GM23338 (cell line): ENCODE measurements at regions not wholly inside any gene's neighbourhood (a gene's known extent, or its start where the extent isn't known, plus 50 kb on each side); places are given as distances from the start of the nearest gene placed in this dataset.
"Not testable (repeated sequence)": the region's sequence is repeated elsewhere in the genome, so short reads cannot be mapped to it uniquely, and the experiment has no call there.

Experiments used
- CREB1 ChIP-seq: fragments of 250-450 bp; sonication (Bioruptor Pico); IDR thresholded peaks from 2 replicates; pipeline ENCODE4 v1.5.0; 2020; ENCODE audit warnings: low read depth, mild to moderate bottlenecking, moderate library complexity
- EZH2 ChIP-seq: fragments of 200-600 bp; sonication (generic); IDR thresholded peaks from one replicate; pipeline ENCODE4 v1.8.0; 2017; ENCODE audit warnings: antibody characterized with exemption, mild to moderate bottlenecking, low read depth; ENCODE audit not compliant: unreplicated experiment
- EZH2phosphoT487 ChIP-seq: fragments of 200-600 bp; sonication (generic); IDR thresholded peaks from one replicate; pipeline ENCODE4 v1.8.1; 2018; ENCODE audit warnings: antibody characterized with exemption; ENCODE audit not compliant: unreplicated experiment
- JUNB ChIP-seq: IDR thresholded peaks from one replicate; pipeline ENCODE4 v1.6.1; 2016; ENCODE audit warnings: antibody characterized with exemption; ENCODE audit not compliant: unreplicated experiment
- POLR2AphosphoS5 ChIP-seq: IDR thresholded peaks from 2 replicates; pipeline ENCODE4 v1.6.1; 2016; ENCODE audit warnings: antibody characterized with exemption, low read depth
- STAT1 ChIP-seq: IDR thresholded peaks from one replicate; pipeline ENCODE4 v1.6.1; 2016; ENCODE audit warnings: antibody characterized with exemption; ENCODE audit not compliant: unreplicated experiment
- ZNF114 ChIP-seq: fragments of 250-450 bp; sonication (Bioruptor Pico); IDR thresholded peaks from 2 replicates; pipeline ENCODE4 v1.5.0; 2020; ENCODE audit warnings: mild to moderate bottlenecking, moderate library complexity
- ZNF331 ChIP-seq: fragments of 250-450 bp; sonication (Bioruptor Pico); IDR thresholded peaks from 2 replicates; pipeline ENCODE4 v1.5.0; 2020; ENCODE audit warnings: low read depth, mild to moderate bottlenecking, moderate library complexity
- TF ChIP-seq, protein P1 (sequence below), 2 experiments: fragments of 200-600 bp in 1 of 2; sonication (generic) in 1 of 2; conservative IDR thresholded peaks; 2 replicates each; pipeline versions ENCODE4 v1.5.1 to v1.6.1; 2016 to 2017; ENCODE audit warnings: antibody characterized with exemption in 2 of 2, low read depth in 2 of 2, mild to moderate bottlenecking in 2 of 2, moderate library complexity in 1 of 2
- TF ChIP-seq, protein P2 (sequence below): IDR thresholded peaks from 2 replicates; pipeline ENCODE4 v1.6.1; 2016; ENCODE audit warnings: antibody characterized with exemption
- TF ChIP-seq, protein P3 (sequence below): IDR thresholded peaks from one replicate; pipeline ENCODE4 v1.6.1; 2018; ENCODE audit warnings: antibody characterized with exemption; ENCODE audit not compliant: unreplicated experiment
- TF ChIP-seq, protein P4 (sequence below): fragments of 250-450 bp; sonication (Bioruptor Pico); IDR thresholded peaks from 2 replicates; pipeline ENCODE4 v1.5.0; 2020; ENCODE audit warnings: mild to moderate bottlenecking, moderate library complexity

DNA sequence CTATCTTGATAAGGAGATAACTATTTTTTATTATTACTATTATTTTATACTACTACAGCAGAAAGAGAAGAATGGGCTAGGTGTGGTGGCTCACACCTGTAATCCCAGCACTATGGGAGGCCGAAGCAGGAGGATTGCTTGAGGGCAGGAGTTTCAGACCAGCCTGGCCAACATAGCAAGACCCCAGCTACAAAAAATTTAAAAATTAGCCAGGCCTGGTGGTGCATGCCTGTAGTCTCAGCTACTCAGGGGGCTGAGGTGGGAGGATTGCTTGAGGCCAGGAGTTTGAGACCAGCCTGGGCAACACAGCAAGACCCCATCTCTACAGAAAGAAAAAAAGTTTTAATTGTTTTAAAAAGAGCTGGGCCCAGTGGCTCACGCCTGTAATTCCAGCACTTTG, 58.9 kb upstream of the CUX1 start:
- not testable (repeated sequence) for TF ChIP-seq POLR2AphosphoS5; EZH2; ZNF331 (CRISPR knock-in tag); EZH2phosphoT487; CREB1 (CRISPR knock-in tag); ZNF114 (CRISPR knock-in tag); JUNB; STAT1
- TF ChIP-seq, protein P1, sequence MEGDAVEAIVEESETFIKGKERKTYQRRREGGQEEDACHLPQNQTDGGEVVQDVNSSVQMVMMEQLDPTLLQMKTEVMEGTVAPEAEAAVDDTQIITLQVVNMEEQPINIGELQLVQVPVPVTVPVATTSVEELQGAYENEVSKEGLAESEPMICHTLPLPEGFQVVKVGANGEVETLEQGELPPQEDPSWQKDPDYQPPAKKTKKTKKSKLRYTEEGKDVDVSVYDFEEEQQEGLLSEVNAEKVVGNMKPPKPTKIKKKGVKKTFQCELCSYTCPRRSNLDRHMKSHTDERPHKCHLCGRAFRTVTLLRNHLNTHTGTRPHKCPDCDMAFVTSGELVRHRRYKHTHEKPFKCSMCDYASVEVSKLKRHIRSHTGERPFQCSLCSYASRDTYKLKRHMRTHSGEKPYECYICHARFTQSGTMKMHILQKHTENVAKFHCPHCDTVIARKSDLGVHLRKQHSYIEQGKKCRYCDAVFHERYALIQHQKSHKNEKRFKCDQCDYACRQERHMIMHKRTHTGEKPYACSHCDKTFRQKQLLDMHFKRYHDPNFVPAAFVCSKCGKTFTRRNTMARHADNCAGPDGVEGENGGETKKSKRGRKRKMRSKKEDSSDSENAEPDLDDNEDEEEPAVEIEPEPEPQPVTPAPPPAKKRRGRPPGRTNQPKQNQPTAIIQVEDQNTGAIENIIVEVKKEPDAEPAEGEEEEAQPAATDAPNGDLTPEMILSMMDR (conservative IDR thresholded peaks at IDR 0.05; ENCODE audit: low read depth in 2 of 2) = not testable (repeated sequence)
- TF ChIP-seq, protein P2, sequence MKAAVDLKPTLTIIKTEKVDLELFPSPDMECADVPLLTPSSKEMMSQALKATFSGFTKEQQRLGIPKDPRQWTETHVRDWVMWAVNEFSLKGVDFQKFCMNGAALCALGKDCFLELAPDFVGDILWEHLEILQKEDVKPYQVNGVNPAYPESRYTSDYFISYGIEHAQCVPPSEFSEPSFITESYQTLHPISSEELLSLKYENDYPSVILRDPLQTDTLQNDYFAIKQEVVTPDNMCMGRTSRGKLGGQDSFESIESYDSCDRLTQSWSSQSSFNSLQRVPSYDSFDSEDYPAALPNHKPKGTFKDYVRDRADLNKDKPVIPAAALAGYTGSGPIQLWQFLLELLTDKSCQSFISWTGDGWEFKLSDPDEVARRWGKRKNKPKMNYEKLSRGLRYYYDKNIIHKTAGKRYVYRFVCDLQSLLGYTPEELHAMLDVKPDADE = not testable (repeated sequence)
- TF ChIP-seq, protein P3, sequence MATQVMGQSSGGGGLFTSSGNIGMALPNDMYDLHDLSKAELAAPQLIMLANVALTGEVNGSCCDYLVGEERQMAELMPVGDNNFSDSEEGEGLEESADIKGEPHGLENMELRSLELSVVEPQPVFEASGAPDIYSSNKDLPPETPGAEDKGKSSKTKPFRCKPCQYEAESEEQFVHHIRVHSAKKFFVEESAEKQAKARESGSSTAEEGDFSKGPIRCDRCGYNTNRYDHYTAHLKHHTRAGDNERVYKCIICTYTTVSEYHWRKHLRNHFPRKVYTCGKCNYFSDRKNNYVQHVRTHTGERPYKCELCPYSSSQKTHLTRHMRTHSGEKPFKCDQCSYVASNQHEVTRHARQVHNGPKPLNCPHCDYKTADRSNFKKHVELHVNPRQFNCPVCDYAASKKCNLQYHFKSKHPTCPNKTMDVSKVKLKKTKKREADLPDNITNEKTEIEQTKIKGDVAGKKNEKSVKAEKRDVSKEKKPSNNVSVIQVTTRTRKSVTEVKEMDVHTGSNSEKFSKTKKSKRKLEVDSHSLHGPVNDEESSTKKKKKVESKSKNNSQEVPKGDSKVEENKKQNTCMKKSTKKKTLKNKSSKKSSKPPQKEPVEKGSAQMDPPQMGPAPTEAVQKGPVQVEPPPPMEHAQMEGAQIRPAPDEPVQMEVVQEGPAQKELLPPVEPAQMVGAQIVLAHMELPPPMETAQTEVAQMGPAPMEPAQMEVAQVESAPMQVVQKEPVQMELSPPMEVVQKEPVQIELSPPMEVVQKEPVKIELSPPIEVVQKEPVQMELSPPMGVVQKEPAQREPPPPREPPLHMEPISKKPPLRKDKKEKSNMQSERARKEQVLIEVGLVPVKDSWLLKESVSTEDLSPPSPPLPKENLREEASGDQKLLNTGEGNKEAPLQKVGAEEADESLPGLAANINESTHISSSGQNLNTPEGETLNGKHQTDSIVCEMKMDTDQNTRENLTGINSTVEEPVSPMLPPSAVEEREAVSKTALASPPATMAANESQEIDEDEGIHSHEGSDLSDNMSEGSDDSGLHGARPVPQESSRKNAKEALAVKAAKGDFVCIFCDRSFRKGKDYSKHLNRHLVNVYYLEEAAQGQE = not testable (repeated sequence)
- TF ChIP-seq, protein P4, sequence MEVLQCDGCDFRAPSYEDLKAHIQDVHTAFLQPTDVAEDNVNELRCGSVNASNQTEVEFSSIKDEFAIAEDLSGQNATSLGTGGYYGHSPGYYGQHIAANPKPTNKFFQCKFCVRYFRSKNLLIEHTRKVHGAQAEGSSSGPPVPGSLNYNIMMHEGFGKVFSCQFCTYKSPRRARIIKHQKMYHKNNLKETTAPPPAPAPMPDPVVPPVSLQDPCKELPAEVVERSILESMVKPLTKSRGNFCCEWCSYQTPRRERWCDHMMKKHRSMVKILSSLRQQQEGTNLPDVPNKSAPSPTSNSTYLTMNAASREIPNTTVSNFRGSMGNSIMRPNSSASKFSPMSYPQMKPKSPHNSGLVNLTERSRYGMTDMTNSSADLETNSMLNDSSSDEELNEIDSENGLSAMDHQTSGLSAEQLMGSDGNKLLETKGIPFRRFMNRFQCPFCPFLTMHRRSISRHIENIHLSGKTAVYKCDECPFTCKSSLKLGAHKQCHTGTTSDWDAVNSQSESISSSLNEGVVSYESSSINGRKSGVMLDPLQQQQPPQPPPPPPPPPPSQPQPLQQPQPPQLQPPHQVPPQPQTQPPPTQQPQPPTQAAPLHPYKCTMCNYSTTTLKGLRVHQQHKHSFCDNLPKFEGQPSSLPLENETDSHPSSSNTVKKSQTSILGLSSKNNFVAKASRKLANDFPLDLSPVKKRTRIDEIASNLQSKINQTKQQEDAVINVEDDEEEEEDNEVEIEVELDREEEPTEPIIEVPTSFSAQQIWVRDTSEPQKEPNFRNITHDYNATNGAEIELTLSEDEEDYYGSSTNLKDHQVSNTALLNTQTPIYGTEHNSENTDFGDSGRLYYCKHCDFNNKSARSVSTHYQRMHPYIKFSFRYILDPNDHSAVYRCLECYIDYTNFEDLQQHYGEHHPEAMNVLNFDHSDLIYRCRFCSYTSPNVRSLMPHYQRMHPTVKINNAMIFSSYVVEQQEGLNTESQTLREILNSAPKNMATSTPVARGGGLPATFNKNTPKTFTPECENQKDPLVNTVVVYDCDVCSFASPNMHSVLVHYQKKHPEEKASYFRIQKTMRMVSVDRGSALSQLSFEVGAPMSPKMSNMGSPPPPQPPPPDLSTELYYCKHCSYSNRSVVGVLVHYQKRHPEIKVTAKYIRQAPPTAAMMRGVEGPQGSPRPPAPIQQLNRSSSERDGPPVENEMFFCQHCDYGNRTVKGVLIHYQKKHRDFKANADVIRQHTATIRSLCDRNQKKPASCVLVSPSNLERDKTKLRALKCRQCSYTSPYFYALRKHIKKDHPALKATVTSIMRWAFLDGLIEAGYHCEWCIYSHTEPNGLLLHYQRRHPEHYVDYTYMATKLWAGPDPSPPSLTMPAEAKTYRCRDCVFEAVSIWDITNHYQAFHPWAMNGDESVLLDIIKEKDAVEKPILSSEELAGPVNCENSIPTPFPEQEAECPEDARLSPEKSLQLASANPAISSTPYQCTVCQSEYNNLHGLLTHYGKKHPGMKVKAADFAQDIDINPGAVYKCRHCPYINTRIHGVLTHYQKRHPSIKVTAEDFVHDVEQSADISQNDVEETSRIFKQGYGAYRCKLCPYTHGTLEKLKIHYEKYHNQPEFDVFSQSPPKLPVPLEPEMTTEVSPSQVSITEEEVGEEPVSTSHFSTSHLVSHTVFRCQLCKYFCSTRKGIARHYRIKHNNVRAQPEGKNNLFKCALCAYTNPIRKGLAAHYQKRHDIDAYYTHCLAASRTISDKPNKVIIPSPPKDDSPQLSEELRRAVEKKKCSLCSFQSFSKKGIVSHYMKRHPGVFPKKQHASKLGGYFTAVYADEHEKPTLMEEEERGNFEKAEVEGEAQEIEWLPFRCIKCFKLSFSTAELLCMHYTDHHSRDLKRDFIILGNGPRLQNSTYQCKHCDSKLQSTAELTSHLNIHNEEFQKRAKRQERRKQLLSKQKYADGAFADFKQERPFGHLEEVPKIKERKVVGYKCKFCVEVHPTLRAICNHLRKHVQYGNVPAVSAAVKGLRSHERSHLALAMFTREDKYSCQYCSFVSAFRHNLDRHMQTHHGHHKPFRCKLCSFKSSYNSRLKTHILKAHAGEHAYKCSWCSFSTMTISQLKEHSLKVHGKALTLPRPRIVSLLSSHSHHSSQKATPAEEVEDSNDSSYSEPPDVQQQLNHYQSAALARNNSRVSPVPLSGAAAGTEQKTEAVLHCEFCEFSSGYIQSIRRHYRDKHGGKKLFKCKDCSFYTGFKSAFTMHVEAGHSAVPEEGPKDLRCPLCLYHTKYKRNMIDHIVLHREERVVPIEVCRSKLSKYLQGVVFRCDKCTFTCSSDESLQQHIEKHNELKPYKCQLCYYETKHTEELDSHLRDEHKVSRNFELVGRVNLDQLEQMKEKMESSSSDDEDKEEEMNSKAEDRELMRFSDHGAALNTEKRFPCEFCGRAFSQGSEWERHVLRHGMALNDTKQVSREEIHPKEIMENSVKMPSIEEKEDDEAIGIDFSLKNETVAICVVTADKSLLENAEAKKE (CRISPR knock-in tag) = not testable (repeated sequence)
